ENCODE measurements at regions not wholly inside any gene's neighbourhood (a gene's known extent, or its start where the extent isn't known, plus 50 kb on each side); places are given as distances from the start of the nearest gene placed in this dataset.

DNA sequence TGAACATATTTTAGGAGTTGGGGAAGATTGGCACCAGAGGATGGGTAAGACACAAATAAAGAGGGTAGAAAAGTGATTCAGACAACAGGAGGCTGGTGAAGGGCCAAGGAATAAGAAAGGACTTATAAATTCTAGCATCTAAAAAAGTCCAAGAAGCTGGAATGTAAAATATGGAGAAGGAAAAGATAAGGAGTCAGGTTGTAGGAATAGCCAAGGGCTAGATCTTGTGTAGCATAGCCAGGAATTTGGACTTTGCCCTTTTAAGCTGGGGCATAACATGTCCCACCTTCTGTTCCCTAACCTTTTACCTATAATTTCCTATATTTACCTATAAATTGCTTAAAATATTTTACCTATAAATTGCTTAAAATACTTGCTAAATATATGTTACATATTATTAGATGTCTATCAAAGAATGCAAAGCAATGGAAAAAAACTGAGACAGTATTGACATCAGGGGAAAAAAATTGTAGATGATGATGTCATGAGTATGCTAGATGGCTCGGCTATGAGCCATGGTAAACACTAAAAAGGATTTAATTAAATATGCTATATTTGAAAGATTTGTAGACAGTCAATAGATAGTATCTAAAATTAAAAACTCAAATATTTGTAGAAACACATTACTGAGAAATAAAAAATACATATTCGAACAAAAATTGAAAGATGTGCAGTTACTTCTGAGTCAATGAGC is 99.7 kb upstream of the PLEKHG7 start (continued):
- no peak for TF ChIP-seq CEBPB (IDR thresholded peaks at IDR 0.05; ENCODE audit: low read depth)
- TF ChIP-seq, protein P1, sequence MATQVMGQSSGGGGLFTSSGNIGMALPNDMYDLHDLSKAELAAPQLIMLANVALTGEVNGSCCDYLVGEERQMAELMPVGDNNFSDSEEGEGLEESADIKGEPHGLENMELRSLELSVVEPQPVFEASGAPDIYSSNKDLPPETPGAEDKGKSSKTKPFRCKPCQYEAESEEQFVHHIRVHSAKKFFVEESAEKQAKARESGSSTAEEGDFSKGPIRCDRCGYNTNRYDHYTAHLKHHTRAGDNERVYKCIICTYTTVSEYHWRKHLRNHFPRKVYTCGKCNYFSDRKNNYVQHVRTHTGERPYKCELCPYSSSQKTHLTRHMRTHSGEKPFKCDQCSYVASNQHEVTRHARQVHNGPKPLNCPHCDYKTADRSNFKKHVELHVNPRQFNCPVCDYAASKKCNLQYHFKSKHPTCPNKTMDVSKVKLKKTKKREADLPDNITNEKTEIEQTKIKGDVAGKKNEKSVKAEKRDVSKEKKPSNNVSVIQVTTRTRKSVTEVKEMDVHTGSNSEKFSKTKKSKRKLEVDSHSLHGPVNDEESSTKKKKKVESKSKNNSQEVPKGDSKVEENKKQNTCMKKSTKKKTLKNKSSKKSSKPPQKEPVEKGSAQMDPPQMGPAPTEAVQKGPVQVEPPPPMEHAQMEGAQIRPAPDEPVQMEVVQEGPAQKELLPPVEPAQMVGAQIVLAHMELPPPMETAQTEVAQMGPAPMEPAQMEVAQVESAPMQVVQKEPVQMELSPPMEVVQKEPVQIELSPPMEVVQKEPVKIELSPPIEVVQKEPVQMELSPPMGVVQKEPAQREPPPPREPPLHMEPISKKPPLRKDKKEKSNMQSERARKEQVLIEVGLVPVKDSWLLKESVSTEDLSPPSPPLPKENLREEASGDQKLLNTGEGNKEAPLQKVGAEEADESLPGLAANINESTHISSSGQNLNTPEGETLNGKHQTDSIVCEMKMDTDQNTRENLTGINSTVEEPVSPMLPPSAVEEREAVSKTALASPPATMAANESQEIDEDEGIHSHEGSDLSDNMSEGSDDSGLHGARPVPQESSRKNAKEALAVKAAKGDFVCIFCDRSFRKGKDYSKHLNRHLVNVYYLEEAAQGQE (IDR thresholded peaks at IDR 0.05; ENCODE audit: low read depth), result no peak

DNA sequence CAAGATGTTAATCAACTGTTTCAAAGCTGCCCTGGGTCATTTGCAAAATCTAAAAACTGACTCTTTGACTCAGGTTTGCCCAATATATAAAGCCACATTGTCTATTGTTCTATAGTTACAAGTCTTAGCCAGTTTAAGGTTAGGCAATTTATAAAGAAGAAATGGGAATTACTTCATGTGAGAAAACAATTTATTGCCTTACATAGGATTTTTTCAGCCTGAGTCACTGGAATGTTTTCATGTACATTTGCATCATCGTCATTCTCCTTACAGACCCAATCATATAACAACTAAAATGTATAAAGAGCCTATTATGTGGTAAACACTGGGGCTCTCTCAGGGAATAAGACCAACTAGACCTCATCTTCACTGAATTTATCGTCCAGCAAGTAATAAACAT is 100.3 kb upstream of the PLEKHG7 start:
- ChIA-PET RAD21 (ENCODE audit: low non-redundant PET in 1 of 2, low total read pairs in 2 of 2, uncharacterized antibody in 2 of 2, unreplicated experiment in 2 of 2) (no interaction called here), POLR2A (no interaction called here), CTCF (no interaction called here)
- no TSS peak for BruUV-seq (replicated peaks)
- TF ChIP-seq, protein P1 (IDR thresholded peaks at IDR 0.05; ENCODE audit: low read depth), result no peak
- no peak for TF ChIP-seq RAD21 (IDR thresholded peaks at IDR 0.05; ENCODE audit: low read depth)
- TF ChIP-seq, protein P2, sequence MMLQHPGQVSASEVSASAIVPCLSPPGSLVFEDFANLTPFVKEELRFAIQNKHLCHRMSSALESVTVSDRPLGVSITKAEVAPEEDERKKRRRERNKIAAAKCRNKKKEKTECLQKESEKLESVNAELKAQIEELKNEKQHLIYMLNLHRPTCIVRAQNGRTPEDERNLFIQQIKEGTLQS (IDR thresholded peaks at IDR 0.05), result no peak
- no peak for TF ChIP-seq SIN3A (IDR thresholded peaks at IDR 0.05; ENCODE audit: low read depth)
- TF ChIP-seq EGR1 (IDR thresholded peaks at IDR 0.05; ENCODE audit: low read depth), result no peak
- TF ChIP-seq TCF7L2 (IDR thresholded peaks at IDR 0.05; ENCODE audit: borderline replicate concordance, extremely low read depth, insufficient read depth, insufficient read length), result no peak
- TF ChIP-seq CBX3 (IDR thresholded peaks at IDR 0.05; ENCODE audit: low read depth), result no peak
- TF ChIP-seq ELF1 (IDR thresholded peaks at IDR 0.05; ENCODE audit: borderline replicate concordance, low read depth), result no peak
- no peak for TF ChIP-seq ZNF274 (IDR thresholded peaks at IDR 0.05; ENCODE audit: low read depth, low read length)
- TF ChIP-seq YY1 (IDR thresholded peaks at IDR 0.05; ENCODE audit: extremely low read depth, insufficient replicate concordance, low read depth, low read length), result no peak
- TF ChIP-seq SP1 (IDR thresholded peaks at IDR 0.05; ENCODE audit: low read depth), result no peak
- TF ChIP-seq POLR2A (IDR thresholded peaks at IDR 0.05; ENCODE audit: borderline replicate concordance, extremely low read depth, insufficient read depth, insufficient read length), result no peak
- Histone ChIP-seq H3K27me3 (ENCODE audit: insufficient read depth, low read length) (no peaks in the 10 kb centered on the region), H2AFZ (ENCODE audit: low read depth, low read length, poor library complexity, severe bottlenecking) (no peak overlapping the region), H3K79me2 (ENCODE audit: insufficient read depth, low read length) (no peaks in the 10 kb centered on the region), H3K4me2 (ENCODE audit: low read length) (no peak overlapping the region), H3K4me3 (replicated peaks in 1 of 2; ENCODE audit: low read depth in 1 of 2, low read length in 2 of 2) (no peak overlapping the region), H3K36me3 (ENCODE audit: control insufficient read depth in 1 of 2, insufficient read depth in 2 of 2, low read length in 2 of 2) (no peaks in the 10 kb centered on the region), H4K20me1 (ENCODE audit: insufficient read depth) (no peaks in the 10 kb centered on the region), H3K4me1 (ENCODE audit: control insufficient read depth in 1 of 2, insufficient read depth in 2 of 2, low read length in 2 of 2) (peaks cover 0 to 8% of the 10 kb centered on the region in 2 experiments; a peak in 1 of 4 replicates), H3K9me3 (ENCODE audit: control insufficient read depth in 1 of 2, insufficient read depth in 1 of 2, low read depth in 1 of 2, low read length in 2 of 2) (no peaks in the 10 kb centered on the region), H3K9ac (ENCODE audit: low read length) (no peak overlapping the region), H3K9me2 (ENCODE audit: insufficient read depth) (no peaks in the 10 kb centered on the region), H3K27ac (ENCODE audit: low read depth, low read length) (no peak overlapping the region)
- no peak for ATAC-seq
- intact Hi-C loops (cut with micrococcal nuclease), result no loop called here
- no peak for DNase-seq (ENCODE audit: low read depth, low spot score)

All from HCT116 (cell line).